Hematopoietic multipotent progenitor cell treated with erythropoietin and hydrocortisone succinate and interleukin-3 and kit ligand, for 15 days (in vitro differentiated cells): ENCODE measurements at regions not wholly inside any gene's neighbourhood (a gene's known extent, or its start where the extent isn't known, plus 50 kb on each side); places are given as distances from the start of the nearest gene placed in this dataset.
A peak's percentile ranks its signal among the peaks of the same experiment; 100 is the strongest.

Source experiments
- DNase-seq: peaks from one replicate; pipeline ENCODE4 v3.0.0-alpha.2; 2015; ENCODE audit warnings: low spot score

DNA sequence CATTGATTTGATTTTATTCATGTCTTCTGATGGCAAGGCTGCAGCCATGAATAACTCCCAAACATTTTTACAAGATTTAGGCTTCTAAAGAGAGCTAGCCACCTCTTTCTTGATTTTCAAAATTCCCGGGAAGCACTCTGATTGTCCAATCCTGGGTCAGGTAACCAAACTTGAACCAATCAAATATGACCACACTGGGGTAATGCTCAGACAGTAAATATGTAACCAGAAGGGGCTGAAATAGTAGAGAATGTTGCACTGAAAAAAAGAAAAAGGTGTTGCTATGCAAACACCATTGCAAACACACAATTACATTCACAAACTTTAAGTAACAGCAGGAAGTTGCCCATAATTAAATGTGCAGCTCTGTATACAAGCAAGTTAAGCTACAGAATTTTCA is 112.9 kb upstream of the IQCM start:
- DNase-seq: no peak

DNA sequence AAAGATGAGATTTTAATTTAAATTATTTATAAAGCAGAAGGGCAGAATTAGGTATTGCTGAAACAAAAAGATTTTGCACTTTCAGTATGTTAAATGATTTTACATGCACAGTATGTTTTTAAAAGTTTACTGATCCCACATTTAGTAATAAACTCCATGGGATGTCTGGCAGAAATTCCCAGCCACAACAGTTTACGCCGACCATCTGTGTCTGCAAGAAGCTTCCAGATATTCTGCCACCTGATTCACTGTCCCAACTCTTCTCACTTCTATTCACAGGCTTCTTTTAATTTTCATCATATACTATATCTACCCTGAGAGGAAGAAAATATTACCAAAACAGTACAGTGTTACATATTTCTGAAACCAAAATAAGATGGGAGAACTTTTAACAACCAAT is 115.8 kb upstream of the IQCM start:
- DNase-seq: no peak

DNA sequence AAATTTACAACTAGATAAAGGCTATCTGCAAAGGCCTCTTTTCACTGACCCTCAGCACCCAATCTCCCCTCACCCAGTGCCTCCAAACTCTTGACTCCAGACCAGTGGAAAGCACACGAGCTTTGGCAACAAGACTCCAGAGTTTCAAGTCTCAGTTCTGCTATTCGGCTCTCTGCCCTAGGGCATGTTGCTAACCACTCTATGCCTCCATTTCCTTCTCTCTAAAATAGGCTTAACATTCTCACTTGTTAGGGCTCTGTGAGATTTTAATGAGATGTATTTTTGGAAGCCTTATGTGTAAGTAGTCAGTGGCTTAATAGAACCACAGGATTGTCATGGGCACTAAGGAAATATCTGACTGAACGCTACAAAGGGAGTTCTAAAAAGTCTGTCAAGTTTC is 116.5 kb upstream of the IQCM start:
- no peak for DNase-seq

DNA sequence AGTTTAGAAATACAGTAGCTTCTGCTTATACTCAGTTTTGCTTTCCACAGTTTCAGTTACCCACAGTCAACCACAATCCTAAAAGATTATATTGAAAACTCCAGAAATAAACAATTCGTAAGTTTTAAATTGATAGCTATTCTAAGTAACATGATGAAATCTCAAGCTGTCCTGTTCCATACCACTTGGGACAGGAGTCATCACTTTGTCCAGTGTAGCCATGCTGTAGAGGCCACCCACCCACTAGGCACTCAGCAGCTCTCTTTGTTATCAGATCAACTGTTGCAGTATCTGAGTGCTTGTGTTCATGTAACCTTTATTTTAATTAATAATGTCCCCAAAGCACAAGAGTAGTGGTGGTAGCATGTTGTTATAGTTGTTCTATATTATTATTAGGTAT is 117.5 kb upstream of the IQCM start:
- no peak for DNase-seq

DNA sequence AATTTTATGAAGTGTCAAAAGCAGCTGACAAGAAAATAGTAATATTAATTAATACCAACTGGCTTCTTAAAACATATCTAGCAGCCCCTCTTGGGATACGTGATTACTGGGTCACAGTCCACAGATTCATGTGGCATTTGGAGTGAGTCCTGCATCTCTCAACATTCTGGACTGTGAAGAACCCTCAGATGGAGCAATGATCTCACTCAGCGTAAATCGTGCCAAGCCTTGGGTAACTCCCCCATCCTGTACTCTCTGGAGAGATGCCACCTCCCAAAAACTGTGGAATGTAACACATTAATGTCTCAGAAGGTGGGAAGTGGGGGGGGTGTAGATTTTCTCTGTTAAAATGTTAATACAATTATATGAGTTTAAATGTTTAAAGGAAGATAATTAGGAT is 118.2 kb upstream of the IQCM start:
- DNase-seq: no peak

DNA sequence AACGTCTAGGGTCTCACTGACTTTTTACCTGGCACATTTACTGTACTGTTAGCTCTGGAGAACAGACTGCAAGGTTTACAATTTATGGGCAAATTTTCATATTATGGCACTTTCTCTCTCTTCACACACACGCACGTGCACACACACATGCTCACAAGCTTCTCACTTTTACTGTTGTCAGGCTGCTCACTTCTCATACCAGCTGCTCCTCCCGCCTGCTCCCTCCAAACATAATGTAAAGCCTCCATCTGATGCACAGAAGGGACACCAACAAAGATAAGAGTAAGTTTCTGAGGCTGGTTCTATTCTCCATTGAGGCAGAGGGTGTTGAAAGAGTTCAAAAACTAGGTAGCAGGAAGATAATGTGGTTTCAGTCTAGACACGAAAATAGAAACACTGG is 128.9 kb upstream of the DCLK2 start:
- no peak for DNase-seq

DNA sequence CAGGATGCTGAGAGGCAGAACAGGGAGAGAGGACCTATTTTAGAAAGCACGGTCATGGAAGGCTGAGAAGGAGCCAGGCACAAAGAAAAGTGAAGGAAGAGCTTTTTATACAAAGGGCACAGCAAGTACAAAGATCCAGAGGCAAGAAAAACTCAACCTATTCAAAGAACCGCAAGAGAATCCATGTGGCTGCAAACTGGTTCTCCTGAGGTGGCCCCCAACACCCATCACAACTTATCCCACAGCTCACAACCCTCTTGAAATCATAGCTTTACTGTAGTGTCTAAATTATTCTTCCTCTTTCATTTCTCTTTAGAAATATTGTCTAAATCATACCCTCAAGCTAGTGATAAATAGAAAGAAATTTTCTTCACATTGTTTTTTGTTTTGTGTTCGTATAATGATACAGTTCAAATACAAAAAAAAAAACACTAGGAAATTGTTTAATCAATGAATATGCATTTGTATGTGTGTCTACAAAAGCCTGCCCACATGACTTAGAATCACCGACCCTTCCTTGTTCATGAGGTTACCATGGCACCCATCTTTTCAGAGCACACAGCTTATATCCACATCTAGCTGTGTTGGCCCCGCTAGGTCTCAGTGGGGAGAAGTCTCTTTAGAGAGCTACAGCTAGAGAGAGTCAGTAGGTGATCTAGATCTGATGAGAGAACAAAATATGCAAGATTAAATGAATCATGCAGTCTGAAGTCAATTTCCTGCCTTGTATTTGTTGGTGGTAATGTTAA is 126.9 kb upstream of the DCLK2 start:
- DNase-seq: no peak

DNA sequence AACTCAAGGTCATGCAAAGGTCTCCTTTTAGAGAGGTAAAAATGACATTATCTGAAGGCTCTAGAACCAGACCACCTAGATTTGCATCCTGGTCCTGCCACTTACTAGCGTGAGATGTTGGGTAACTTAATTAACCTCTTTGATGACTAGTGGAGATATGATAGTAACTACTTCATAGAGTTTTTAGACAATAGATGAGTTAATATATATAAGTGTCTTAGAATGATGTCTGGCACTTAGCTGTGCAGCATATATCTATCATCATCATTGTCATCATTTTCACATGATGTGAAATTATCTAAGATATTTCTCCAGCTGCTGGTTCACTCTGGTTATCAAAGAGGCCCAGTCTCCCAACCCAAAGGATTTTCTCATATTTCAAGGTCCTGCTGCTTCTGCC is 126.1 kb upstream of the DCLK2 start:
- DNase-seq: no peak

DNA sequence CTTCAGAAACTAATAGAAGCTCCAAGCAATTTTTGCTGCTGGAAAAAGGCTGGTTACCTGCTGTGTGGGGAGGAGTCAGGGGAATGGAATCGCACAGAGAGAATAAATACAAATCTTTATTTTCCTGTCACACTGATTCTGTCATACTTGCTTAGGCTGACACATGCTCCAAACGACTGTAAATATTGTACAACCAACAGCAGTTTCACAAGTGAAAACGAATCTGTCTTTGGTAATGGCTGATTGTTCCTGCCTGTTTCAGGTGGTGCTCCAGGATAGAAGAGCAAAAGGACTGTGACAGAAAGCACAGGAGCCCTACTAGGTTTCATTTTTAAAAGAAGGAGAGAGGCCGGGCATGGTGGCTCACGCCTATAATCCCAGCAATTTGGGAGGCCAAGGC is 125.5 kb upstream of the DCLK2 start:
- DNase-seq: no peak

DNA sequence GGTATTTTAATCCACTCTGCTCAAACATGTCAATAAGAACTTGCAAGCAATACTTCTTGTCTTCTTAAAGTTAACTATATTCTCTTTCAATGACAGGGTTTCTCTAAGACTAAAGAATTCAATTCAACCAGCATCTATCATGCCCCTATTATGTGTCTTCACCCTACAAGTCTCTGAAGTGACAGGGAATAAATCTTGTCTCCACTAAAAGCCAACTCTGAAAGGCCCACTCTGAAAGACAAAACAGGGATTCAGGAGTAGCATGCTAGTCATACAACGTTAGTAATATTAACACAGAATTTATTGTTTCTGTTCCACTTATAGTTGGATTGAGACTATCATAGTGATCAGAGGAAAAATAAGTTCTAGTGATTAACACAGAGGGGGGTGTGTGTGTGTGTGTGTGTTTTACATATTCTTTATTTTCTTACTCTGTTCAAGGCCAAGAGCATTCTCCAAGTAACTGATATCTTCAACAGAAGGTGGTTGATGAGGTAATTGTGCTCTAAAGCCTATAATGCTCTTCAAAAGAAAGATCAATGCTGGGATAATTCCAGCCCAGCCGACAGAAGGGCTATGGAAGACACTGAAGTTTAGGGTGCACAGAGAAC is 122.4 kb upstream of the DCLK2 start:
- DNase-seq: no peak

DNA sequence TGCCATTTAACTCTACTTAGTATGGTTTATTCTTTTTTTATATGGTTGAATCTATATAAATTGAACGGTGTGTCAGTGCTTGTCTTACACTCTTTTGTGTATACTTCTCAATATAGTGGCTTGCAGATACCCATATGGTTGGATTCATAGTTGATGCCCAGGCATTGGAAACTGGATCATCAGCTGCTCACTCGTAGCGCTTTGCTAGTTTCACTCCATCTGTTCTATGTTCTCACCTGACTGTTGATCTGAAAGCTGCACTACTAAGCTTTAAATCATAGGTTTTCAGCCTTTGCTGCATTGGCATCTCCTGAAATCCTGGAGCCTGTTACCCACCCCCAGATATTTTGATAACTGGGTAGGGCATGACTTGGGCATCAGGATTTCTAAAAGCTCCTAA is 121.6 kb upstream of the DCLK2 start:
- no peak for DNase-seq

DNA sequence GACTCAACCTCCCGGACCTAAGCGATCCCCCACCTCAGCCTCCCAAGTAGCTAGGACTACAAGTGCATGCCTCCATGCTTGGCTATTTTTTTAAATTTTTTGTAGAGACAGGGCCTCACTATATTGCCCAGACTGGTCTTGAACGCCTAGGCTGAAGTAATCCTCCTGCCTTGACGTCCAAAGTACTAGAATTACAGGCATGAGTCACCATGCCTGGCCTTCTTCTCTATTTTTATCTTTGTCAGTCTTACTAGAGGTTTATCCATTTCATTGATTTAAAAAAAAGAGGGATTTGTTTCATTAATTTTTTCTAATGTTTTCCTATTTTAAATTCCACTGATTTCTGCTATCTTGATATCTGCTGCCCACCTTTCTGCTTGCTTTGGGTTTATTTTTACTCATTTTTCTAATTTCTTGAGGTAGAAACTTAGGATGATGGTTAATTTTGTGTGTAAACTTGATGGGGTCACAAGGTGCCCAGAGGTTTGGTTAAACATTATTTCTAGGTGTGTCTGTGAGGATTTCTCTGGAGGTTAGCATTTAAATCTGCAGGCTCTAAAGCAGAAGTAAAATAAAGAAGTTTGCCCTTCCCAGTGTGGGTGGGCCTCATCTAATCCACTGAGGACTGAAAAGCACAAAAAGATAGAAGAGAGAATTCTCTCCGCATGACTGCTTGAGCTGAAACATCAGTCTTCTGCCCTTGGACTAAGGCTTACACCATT is 116.2 kb upstream of the DCLK2 start:
- DNase-seq: no peak

DNA sequence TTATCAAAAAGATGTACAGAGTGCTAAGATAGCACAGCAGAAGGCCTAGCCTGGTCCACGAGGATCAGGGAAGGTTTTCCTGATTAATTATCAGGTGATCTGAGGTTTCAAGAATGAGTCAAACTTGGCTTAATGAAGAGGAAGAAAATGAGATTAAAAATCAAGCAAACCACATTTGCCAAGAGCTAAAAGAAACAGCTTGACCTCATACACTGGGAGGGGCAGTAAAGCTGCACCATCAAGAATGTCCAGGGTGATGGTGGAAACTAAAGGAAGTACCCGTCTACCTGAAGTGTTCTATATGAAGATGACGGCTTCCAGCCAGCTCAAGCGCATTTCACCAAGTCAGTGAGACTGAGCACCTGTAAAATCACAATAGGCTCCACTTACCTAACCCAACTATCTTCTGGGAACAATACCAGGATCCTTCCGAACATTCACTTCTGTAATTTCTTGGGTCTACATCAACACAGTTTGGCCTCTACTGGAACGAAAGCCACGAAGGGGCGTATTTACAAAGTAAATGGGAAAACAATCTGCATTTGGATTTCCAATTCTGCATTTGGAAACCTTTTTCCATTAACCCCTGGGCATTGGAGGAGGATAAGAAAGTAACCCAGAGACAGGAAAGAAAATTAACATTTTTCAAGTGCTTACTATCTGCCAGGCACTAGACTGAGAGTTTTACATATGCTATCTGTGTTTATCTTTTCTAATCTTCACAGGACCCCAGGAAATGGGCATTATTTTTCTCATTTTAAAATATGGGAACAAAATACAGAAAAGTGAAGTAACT is 114.0 kb upstream of the DCLK2 start:
- DNase-seq: no peak

DNA sequence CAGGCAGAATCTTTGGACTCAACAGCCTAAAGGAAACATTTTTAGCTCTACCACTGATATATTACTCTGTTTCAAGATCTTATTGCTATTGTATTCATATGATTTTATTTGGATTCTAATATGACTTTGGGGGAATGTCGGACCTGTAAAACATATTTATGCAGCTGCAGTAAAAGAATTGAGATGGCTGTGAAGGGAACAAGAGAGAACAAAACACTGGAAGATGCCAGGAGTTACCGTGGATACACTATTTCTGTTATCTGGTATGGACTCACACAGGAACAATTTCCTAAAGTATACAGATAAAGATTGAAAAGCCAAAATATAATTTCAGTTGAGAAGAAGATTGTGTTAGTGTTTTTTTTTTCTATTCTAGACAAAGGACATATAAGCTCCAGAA is 113.0 kb upstream of the DCLK2 start:
- no peak for DNase-seq

DNA sequence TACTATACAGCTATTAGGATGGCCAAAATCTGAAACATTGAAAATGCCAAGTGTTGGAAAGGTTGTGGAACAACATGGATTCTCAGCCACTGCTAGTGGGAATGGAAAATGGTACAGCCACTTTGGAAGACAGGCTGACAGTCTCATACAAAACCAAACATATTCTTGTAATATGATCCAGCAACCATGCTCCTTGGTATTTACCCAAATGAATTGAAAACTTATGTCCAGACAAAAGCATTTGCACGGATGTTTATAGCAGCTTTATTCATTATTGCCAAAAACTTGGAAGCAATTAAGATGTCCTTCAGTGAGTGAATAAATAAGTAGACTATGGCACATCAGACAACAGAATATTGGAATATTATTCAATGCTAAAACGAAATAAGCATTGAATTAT is 105.8 kb upstream of the DCLK2 start:
- DNase-seq: no peak

DNA sequence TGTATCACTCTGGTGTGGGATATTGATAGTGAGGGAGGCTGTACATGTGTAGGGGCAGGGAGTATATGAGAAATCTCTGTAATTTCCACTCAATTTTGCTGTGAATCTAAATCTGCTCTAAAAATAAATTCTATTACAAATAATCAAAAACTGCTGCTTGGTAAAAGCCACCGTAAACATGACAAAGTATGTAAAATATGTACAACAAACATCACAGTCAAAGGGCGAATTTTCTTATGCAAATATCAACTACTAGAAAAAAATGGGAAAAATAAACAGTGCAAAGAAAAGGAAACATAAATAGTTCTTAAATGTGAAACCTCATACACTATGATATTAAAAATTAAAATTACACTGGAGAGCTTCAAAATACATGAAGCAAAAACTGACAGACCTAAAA is 105.1 kb upstream of the DCLK2 start:
- DNase-seq: no peak

DNA sequence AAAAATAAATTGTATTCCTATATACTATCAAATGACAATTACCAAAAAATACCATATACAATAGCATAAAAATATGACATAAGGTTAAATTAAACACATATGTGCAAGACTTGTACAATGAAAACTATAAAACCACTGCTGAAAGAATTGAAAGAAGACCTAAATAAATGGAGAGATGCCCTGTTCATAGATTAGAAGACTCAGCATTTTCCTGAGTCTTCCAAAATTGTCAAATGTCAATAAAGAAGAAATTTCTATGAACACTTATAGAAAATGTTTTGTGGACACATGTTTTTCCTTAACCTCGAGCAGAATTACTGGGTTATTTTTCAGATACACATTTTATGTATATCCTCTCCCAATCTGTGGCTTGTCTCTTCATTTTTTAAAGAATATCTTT is 103.1 kb upstream of the DCLK2 start:
- no peak for DNase-seq

DNA sequence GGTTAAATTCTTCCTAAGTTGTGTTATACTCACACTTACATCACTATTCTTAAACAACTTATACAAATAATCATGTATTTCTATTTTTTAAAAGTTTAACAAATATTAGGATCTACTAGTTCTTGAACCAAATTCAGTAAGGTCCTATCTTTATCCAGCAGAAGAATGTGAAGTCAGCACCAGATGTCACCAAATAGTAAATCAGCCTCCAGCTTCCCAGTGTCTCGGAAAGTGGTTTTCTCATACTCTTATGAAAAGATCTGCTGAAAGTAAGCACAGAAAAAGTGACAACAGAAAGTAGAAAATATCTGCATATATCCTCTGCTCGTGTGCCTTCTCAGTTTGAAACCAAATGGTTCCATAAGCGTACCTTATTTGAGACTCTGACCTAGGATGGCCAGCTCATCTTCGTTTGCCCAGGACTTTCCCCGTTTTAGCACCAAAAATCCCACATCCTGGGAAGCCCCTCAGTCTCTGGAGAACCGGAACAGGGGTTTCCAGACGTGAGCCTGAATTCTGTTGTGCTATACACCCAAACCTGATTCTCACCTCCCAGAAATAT is 98.0 kb upstream of the DCLK2 start:
- no peak for DNase-seq

DNA sequence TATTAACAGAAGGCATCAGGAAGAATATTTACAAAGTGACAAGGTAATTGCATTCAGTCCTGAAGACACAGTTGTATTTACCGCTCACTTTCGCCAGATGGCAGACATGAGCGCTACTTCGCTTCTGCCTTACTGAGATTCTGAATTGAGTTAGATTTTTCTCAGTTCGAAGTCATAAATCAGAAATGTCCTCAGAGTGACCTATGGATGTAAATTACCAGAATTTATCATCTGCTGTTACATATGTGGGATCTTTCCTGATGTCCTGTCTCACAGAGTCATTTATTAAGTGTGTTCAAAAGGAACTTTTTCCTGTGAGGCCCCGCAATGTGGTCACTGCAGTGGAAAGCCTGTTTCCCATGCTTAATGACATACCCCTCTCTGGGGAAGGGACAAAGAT is 97.3 kb upstream of the DCLK2 start:
- peak; percentile 38 for DNase-seq

DNA sequence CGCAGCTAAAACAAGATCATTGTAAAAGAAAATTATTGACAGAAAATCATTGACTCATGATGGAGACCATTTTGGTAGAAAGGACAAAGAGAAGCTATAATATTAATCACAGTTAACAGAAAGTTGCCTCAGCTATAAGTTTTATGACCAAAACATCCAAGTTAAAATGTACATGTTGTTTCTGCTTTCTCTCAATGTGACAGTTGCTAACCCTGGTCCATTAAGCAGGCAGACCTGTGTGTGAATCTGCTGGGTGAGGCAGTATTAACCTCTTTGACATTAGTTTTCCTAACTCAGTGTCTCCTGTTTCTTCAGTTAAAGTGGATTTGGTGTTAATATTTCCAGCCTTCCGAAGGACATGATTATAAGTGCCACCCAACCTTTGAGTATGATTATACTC is 94.8 kb upstream of the DCLK2 start:
- no peak for DNase-seq

DNA sequence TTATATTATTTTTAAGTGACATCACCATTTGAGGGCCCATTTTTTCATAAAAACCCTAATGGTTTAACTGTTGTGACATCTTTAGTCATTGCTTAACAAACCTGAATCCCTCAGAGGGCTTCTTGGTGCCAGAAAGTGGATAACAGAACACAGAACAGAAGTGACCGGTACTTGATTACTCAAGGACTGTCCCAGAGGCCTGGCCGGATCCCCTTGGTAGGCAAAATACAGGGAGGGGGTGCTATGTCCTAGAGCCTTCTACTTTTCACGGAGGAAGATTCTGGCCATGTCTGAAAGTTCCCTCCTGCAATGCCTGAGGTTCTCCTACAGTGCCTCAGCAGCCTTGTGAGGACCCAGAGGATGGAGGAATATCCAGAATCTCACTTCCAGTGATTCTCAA is 94.3 kb upstream of the DCLK2 start:
- DNase-seq: no peak

DNA sequence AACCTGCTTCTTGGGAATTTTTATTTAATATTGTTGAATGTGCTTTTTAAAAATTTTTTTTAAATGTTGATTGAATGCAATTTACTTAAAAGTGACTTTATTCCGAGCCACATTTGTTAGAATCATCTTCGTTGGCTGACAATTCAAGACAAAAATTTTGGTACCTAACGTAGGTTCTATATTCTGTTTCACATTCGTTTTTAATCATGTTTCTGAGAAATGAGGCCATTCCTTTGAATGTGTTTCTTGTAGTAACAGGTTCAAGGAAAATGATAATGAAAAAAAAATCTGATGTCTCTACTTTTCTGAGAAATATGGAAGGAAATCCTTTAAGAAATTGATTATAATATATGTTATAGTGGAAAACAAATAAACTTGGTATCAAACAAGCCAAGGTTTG is 92.3 kb upstream of the DCLK2 start:
- DNase-seq: no peak
